ENCODE measurements at regions not wholly inside any gene's neighbourhood (a gene's known extent, or its start where the extent isn't known, plus 50 kb on each side); places are given as distances from the start of the nearest gene placed in this dataset.
"Not testable (repeated sequence)": the region's sequence is repeated elsewhere in the genome, so short reads cannot be mapped to it uniquely, and the experiment has no call there.

DNA sequence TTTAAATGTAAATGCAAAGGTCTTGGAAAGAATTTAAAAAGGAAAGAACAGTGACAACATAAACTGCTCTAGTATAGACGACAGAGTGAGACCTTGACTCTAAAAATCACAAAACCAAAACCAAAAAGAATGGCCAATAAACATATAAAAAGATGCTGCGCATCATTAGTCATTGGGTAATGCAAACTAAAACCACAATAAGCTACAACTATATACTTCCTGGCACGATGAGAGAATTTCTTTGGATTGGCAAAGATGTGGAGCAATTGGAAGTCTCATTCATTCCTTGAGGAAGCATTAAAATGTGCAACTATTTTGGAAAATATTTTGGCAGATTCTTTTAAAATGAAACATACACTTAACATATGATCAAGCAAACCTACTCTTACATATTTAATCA, 98.7 kb upstream of the ZPLD1 start:
- DNase-seq (ENCODE audit: low spot score) = no peak

DNA sequence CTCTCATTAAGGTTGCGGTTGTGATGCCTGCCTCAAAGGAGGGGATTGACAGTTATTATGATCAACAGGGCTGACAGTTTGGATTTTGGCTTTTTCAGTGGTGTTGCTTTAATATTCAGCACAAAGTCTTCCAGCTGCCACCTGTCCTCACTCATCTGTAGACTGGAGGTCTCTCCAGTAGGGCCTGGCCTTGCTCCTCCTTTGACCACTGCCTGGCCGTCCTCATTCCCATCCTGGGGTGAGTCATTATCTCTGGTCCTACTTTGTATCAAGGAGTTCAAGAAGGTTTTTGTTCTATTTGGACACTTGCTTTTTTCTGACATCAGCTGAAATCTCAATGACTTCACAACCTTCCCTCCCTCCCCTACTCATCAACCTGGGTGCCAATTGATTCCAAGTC, 95.1 kb upstream of the ZPLD1 start:
- no peak for DNase-seq (ENCODE audit: low spot score)

DNA sequence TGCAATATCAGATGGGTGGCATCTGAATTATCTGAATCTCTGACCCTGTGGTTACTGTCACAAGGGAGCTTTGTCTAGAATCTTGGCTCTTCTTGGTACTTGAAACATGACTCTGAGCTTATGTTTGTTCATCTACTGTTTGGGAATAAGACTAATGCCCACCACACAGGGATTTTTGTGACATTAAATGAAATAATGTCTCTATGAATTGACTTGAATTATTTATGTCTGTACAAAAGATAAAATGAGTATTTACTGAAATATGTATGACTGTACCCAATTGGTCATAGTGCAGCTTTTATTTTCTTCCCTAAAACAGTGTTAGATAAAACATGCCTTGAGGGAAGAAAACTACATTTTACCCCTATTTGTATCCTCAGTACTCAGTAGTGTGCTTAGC, 87.9 kb upstream of the ZPLD1 start:
- no peak for DNase-seq (ENCODE audit: low spot score)

DNA sequence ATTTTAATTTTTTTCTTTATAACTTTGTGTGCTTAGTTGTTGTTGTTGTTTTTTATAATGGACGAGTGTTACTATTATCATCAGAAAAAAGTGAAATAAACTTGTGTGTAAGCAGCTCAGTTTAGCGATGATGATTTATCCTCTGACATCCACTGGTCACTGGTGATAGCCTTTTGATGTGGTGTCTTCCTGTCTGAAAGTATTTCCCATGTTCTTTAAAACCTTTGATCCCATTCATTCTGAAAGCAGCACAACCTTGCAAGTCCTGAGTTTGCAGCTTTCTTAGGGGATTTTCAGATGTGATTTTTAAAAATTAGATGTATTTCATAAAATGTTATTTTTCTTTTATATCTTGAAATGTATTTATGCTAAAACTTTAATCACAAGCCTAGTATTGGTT, 85.9 kb upstream of the ZPLD1 start:
- DNase-seq (ENCODE audit: low spot score) = no peak

DNA sequence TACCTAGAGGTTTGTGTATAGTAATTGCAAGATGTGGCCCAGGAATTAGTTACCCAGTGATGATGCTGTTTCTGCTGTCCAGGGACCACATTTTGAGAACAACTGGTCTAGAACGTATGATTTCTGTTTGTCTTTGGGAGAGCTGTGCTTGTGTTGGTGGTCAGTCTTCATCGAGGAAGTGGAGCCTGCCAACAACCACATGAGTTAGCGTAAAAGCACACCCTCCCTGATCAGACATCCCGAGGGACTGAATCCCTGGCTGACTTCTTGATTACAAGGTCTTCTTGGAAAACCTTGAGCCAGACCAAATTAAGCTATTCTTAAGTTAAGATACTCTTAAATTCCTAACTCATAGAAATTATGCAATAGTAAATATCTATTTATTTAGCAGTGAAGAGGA, 81.7 kb upstream of the ZPLD1 start:
- DNase-seq (ENCODE audit: low spot score) = no peak

DNA sequence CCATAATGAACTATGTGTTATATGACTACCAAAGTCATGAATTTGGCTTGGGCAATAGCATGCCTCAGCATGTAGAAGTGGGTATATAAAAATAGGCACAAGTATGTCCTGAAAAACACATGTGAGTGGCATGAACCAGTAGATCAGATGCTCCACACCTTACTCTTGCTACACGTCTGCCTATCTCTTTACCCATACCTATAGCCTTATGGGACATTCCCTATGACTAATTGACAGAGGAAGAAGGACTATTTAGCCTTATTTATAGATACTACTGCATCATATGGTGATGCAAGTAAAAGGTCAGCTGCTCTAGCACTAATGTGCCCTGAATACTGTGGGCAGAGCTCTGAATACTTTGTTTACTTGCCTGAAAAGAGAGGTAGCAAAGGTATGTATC, 81.0 kb upstream of the ZPLD1 start:
- DNase-seq (ENCODE audit: low spot score) = no peak

DNA sequence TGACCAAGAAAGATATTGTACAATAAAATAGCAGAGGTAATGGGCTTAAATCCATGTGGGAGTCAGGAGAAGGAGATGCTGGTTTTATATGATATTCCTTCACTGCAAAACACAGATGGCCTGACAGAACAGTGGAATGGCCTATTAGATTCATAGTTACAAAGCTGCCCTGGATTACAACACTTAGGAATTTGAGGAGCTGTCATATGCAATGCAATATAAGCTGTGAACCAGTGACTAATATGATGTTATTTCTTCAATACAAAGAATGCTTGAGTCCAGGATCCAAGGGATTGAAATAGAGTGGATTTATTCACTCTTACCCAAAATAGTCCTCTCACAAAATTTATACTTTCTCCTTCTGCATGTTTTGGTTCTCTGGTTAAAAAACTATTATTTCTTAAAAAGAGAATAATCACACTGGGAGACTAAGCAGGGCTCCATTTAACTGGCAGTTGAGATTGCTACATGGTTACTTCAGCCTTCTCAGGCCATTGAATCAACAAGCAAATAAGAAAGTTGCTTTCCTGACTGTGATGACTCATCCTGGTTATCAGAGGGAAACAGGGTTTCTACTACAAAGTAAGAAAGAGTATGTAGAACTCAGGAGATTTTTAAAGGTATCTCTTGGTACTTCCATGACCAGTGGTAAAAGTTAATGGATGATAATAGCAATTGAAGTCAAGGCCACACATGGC, 79.8 kb upstream of the ZPLD1 start:
- no peak for DNase-seq (ENCODE audit: low spot score)

DNA sequence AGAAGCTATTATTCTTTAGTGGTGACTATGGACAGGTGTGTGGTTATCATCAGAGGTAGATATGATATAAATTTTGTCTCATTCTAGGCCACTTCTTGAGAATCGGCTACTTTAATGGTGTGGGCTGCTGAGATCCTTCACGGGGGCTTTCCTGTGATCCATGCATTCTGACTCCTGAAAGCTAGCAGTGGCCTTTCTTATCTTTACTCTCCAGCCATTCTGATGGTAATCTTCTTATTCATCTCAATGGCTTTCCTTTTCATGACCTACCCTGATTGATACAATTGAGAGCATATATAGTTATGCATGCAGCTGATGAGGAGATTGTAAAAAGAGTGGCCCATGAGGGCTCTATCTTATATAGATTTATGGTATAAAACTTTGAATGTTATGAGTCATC, 78.3 kb upstream of the ZPLD1 start:
- no peak for DNase-seq (ENCODE audit: low spot score)

DNA sequence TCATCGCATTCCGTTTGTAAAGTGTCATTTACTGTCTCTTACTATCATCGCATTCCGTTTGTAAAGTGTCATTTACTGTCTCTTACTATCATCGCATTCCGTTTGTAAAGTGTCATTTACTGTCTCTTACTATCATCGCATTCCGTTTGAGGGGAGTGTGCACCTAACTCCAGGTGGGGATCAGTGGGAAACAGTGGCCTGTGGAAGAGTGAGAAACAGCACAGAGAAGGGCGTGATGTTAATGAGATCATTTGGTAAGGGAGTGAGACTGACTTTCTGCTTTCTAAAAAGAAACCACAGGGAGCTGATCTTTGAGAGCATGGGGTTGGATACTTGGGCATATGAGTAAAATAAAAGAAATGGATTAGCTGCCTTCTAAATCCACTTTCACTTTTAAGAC, 77.5 kb upstream of the ZPLD1 start:
- not testable (repeated sequence) for DNase-seq (ENCODE audit: low spot score)

DNA sequence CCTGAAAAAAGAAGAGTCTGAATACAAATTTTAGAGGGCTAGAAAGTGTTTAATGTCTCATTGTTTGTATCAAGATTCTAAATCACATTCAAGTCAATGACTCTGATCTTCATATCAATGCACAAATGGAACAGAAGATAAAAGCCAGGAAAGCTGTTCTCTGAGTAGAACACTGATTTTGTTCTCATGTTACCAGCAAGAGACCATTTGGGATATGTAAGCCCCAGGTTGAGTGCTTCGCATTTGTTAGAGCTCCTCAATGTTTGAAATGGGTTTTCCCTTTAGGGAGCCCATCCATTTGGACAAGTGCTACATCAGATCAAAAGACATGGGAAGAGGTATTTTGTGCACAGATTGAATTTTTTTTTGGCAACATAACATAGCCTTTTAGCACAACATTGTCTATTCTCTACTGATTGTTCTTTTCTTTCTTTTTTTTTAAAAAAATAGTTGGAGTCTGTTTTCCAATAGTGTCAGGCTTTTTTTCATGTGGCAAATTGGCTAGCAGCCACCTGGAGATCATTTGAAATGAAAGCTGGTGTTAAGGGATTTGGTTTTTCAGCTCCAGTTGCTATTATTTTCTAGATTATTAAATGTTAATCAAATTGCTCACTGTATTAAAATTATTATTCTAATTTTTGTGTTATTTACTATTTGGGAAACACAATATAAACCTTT, 74.5 kb upstream of the ZPLD1 start:
- no peak for DNase-seq (ENCODE audit: low spot score)

DNA sequence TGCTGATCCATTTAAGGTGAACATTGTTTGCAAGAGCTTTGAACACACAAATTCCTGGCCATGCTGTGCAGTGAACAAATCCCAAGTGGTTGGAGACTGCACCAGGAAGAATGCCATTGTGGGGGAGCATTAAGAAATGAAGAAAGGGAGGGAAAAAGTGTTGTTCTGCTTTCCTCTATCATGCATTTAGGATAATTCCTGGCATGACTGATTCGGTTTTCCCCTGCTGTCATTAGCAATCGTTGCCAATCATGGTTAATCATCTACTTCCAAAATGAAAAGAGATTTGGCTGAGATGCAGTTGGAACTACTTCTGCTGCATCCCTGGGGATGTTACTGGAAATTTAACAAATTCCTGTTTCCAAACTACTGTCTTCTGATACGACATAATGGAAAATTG, 73.7 kb upstream of the ZPLD1 start:
- no peak for DNase-seq (ENCODE audit: low spot score)

DNA sequence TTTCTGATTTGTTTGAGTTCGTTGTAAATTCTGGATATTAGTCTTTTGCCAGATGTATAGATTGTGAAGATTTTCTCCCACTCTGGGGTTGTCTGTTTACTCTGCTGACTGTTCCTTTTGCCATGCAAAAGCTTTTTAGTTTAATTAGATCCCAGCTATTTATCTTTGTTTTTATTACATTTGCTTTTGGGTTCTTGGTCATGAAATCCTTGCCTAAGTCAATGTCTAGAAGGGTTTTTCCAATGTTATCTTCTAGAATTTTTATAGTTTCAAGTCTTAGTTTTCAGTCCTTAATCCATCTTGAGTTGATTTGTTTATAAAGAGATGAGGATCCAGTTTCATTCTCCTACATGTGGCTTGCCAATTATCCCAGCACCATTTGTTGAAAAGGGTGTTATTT, 68.7 kb upstream of the ZPLD1 start:
- DNase-seq (ENCODE audit: low spot score) = not testable (repeated sequence)

DNA sequence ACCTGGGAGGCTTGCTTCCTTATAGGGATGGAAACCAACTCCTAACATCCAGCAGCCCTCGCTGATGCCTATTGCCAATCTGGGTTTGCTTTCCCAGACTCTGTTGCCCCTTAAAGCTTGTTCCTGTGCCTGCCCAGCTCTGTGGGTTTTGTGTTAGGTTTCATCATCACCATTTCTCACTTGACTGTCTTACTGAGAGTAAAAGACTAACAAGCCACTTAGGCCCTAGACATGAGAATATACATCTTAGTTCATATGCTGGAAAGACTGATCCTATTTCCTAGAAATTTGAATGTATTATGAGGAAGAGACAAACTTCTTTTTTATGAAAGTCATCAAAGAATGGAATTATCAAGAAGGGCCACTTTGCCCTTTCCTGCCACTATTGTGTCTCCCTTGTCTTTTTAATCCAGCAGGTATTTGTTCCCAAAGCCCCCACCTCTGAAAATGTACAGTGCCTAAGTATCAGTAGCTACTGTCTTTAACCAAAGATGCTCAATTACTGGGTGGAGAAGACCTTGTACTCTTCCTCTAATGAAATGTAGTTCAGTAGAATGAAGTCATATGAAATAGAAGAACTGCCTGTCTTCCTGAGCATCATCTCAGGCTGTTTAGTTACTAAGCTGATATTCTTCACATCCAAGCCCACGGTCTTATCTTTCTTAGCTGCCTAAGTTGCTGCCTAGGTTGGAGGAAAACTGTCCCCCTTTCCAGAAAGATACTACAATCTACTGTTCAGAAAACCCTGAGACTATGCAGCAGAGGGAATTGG, 59.8 kb upstream of the ZPLD1 start:
- no peak for DNase-seq (ENCODE audit: low spot score)

DNA sequence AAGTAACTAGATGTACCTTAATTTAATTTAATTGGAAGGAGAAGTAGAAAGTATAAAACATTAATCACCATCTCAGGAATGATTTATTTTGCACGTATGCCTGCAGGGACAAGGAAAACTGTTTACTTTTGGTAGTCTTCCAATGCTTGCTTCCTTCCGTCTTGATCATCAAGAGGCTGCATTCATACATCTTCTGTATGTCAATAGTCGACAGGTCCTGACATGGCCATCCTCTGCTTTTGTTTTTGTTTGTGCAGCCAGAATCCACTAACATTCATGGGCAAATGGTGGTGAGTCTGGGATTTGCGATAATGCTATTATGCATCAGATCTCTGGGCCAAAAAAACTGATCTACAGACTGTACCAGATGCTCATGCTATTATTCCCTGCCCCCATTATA, 56.6 kb upstream of the ZPLD1 start:
- no peak for DNase-seq (ENCODE audit: low spot score)

DNA sequence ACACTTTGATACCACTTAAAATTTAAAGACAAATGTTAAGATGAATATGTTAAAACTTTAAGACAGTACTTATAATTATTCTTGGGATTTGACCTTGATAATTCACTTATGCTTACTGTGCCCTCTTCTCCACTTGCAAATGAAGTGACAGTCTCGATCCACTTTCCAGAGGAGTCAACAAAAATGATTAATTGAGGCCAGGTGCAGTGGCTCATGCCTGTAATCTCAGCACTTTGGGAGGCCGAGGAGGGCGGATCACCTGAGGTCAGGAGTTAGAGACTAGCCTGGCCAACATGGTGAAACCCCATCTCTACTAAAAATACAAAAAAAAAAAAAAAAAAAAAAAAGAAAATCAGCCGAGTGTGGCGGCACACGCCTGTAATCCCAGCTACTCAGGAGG, 52.6 kb upstream of the ZPLD1 start:
- not testable (repeated sequence) for DNase-seq (ENCODE audit: low spot score)

All from pons (tissue), 1 donor.